ENCODE measurements at regions not wholly inside any gene's neighbourhood (a gene's known extent, or its start where the extent isn't known, plus 50 kb on each side); places are given as distances from the start of the nearest gene placed in this dataset.

DNA sequence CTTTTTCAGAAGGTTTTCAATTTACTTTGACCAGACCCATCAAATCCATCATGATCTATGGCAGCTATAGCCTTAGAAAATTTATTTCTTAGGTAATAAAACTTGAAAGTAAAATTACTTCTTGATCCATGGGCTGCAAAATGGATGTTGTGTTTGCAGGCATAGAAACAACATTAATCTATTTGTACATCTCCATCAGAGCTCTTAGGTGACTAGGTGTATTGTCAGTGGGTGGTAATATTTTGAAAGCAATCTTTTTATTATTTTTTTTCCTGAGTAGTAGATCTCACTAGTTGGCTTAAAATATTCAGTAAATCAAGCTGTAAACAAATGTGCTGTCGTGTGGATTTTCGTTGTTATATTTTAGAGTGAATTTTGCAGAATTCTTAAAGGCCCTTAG is 710.0 kb downstream of the SLITRK6 start:
- DNase-seq (ENCODE audit: low read depth): no peak

DNA sequence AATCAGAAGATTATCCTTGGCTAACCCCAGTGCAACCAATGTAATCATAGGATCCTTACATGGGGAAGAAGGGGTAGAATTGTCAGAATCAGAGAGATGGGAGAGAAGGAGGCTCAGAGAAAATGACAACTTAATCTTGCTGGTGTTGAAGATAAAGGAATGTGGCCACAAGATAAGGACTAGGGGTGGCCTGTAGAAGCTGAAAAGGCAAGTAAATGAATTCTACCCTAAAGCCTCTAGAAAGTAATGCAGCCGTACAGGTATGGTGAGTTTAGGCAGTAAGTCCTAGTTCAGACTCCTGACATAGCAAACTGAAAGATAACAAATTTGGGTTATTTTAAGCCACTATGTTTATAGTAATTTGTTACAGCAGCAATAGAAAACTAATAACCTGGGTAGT is 718.5 kb downstream of the SLITRK6 start:
- no peak for DNase-seq (ENCODE audit: low read depth)

GRCh38 chr13:85076343-85076742 is 722.9 kb downstream of the SLITRK6 start:
- DNase-seq (ENCODE audit: low read depth): no peak

- no peak for DNase-seq (ENCODE audit: low read depth)
Observed at GRCh38 chr13:85074543-85075313, 724.5 kb downstream of the SLITRK6 start.

- DNase-seq (ENCODE audit: low read depth): no peak
Observed at GRCh38 chr13:85068231-85068630, 731.0 kb downstream of the SLITRK6 start.

DNA sequence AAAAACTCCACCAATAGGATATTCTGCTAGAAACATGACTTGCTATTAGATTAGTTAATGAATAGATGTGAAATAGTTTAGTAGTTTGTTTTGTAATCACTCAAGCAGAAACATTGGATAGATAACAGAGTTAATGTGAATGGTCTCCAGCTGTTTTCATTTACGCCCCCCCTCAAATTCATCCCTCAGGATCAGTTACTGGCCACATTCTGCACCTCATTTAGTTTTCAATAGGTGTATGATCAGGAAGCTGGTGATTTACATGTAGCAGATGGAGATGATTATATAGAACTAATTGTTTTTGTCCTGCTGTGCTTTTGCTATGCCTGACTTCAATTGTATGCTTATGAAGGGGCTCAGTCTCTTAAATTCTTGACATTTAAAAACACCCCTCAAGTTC is 759.0 kb downstream of the SLITRK6 start:
- DNase-seq (ENCODE audit: low read depth): no peak

DNA sequence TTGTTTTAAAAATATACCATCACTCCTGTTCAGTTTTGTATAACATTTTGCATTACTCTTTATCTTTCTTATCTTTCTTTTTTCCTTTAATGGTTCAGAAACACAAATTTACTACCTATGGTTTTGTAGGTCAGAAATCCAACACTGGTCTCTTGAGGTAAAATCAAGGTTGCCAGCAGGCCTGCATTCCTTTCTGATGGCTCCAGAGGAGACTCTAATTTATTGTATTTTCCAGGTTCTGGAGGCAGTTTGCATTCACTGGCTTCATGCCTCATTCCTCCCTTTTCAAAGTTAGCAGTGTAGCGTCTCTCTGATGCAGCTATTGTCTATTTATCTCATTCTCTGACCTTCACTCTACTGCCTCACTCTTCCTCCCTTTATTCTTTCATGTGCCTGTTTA is 767.4 kb downstream of the SLITRK6 start:
- no peak for DNase-seq (ENCODE audit: low read depth)

- no peak for DNase-seq (ENCODE audit: low read depth)
Observed at GRCh38 chr13:85028035-85028434, 771.2 kb downstream of the SLITRK6 start.

GRCh38 chr13:85019121-85019520 is 780.1 kb downstream of the SLITRK6 start:
- no peak for DNase-seq (ENCODE audit: low read depth)

GRCh38 chr13:85013006-85013405 is 786.2 kb downstream of the SLITRK6 start:
- no peak for DNase-seq (ENCODE audit: low read depth)

GRCh38 chr13:85009447-85009846 is 789.8 kb downstream of the SLITRK6 start:
- no peak for DNase-seq (ENCODE audit: low read depth)

- DNase-seq (ENCODE audit: low read depth): no peak
Observed at GRCh38 chr13:84999252-84999651, 800.0 kb downstream of the SLITRK6 start.

DNA sequence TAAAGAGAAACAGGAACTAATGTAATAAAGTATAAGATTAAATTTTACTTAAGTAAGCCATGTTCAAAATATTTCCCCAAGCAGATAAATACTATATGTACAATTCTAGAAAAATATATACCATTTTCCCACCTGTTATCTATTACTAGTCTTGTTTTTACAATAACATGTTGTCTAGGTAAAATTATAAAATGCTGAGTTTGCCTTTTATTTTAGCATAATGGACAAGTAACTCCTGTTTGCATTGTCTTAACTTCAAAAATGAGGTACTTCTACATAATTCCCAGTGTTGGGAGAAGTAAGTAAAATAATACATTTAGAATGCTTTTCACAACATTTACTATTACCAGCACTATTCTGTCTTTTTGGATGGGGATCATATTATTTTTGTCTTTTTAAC is 800.5 kb downstream of the SLITRK6 start:
- no peak for DNase-seq (ENCODE audit: low read depth)

- no peak for DNase-seq (ENCODE audit: low read depth)
Observed at GRCh38 chr13:84997858-84998257, 801.4 kb downstream of the SLITRK6 start.

DNA sequence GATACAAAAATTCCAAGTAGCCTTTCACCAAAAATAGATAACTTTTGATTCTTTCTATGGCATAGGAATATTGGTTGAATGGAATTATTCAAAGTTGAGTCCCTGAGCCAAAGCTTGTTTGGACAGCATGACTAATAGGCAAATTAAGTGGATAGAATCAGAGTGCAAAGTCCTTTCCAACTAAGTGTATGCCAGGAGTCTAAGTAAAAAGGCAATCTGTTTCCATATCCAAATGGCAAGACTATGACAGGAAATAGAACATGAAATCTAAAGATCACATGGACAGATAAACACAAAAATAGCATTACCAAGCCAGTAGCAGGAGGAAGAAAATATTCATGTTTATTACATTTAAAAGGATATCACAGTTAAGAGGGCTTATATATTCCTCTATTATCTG is 804.6 kb downstream of the SLITRK6 start:
- no peak for DNase-seq (ENCODE audit: low read depth)

DNA sequence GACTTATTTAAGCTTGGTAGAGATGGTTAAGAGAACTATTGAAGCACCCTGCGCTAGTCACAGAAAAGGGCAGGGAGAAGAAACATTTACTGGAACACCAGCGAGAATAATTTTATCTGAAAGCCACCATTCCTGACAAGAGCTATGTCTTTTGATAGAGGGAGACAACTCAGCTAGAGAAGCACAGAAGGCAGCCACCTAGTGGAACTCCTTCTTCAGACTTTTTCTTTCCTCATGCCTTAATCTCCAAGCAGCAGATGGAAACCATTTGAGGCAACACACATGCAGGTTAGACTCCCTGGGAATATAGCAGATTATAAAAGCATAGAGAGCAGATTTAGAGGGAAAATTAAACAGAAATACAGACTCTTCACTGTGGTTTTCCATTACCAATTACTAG is 813.4 kb downstream of the SLITRK6 start:
- no peak for DNase-seq (ENCODE audit: low read depth)

GRCh38 chr13:84983321-84983720 is 815.9 kb downstream of the SLITRK6 start:
- no peak for DNase-seq (ENCODE audit: low read depth)

GRCh38 chr13:84980571-84980970 is 818.6 kb downstream of the SLITRK6 start:
- no peak for DNase-seq (ENCODE audit: low read depth)

DNA sequence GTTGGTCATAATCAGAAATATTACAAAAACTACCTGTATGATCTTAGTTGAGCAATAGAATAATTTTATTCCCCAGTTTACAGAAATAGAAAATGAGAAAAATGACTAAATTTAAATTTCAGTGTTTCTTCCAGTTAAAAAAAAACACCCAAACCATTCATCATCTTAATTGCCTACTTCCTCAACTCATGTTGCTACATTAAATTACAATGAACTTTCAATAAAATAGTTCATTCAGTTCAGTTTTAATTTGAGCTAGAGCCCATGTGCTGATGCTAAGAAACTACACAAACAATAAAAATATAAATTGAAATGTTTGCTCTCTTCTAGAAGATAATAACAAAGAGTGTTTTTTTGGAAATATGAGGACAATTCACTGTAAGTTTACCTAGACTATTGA is 820.4 kb downstream of the SLITRK6 start:
- DNase-seq (ENCODE audit: low read depth): no peak

- no peak for DNase-seq (ENCODE audit: low read depth)
Observed at GRCh38 chr13:84973661-84974060, 825.6 kb downstream of the SLITRK6 start.

- no peak for DNase-seq (ENCODE audit: low read depth)
Observed at GRCh38 chr13:84972907-84973306, 826.3 kb downstream of the SLITRK6 start.

GRCh38 chr13:84962849-84963248 is 836.4 kb downstream of the SLITRK6 start:
- DNase-seq (ENCODE audit: low read depth): no peak

DNA sequence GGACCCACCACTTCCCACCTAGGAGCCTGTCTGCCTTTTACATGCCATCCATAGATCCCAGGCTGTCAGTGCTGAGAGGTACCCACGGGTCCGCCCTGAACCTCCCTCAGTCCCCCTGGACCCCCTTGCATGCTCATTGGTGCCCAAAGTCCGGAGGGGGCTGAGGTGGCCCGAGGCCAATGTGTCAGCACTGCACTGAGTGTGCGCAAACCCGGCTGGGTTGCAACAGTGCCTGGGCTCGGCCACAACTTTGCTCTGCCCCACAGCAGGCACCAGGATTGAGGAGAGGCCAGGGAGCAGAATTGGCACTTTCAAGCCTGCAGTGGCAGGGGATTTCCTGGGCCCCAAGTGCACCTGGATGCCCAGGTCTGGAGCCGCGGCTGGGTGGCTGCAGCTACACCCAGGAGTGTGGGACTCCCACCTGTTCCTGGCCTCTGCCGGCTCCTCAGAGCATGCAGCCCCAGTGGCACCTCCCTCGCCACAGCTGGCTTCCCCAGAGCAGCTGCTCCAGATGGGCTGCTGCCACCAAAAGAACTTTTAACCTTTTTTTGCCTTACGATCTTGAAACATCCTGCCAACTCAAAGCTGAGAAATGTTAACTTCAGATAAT is 837.0 kb downstream of the SLITRK6 start:
- no peak for DNase-seq (ENCODE audit: low read depth)

DNA sequence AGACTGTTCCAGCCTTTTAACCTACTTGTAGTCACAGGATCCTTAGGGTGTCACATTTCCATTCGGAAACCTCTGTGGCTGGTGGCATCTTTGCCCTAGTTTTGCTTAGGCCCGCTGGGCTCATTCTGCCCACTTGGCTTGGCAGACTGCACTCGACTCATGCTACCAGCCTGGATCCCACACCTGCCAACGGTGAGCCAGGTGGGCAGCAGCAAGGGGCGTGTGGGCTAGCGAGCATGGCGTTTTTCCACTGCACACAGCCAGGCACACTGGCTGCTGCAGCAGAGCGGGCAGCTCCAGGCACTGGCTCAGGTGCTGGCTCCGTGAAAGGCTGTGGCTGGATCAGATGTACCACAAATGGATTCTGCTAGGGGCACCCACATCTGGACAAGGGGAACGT is 838.2 kb downstream of the SLITRK6 start:
- DNase-seq (ENCODE audit: low read depth): no peak

Data from HS-5 (cell line).